Activated naive CD8-positive, alpha-beta T cell treated with anti-CD3 and anti-CD28 coated beads, Interleukin-2, amount 50 U/mL, for 16 hours (primary cell): ENCODE measurements at regions not wholly inside any gene's neighbourhood (a gene's known extent, or its start where the extent isn't known, plus 50 kb on each side); places are given as distances from the start of the nearest gene placed in this dataset.
A peak's percentile ranks its signal among the peaks of the same experiment; 100 is the strongest.
"Not testable (repeated sequence)": the region's sequence is repeated elsewhere in the genome, so short reads cannot be mapped to it uniquely, and the experiment has no call there.

Experiments
- DNase-seq: peaks from one replicate; pipeline ENCODE4 v3.0.0-alpha.2; 2020; ENCODE audit warnings: low read depth, low spot score

DNA sequence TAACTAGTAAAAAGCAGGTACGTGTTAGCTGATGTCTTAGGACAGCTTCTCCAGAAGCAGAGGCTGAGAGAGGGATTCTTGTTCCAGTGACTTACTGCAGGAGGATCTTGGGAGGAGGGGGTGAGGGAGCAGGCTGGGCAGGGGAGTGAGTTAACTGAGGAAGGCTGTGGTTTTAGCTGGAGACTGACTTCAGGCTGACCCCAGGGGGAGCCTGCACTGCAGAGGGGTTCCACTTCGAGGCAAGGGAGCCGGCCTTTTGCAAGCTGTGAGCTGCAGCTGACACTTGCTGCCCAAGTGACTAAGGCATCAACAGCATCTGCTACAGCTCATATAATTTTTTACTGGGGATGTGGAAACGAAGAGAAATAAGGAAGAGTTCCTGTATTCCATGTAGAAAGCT is 50.4 kb upstream of the SOD1 start:
- DNase-seq = no peak

GRCh38 chr21:31607791-31608190 is 51.7 kb upstream of the SOD1 start:
- no peak for DNase-seq

DNA sequence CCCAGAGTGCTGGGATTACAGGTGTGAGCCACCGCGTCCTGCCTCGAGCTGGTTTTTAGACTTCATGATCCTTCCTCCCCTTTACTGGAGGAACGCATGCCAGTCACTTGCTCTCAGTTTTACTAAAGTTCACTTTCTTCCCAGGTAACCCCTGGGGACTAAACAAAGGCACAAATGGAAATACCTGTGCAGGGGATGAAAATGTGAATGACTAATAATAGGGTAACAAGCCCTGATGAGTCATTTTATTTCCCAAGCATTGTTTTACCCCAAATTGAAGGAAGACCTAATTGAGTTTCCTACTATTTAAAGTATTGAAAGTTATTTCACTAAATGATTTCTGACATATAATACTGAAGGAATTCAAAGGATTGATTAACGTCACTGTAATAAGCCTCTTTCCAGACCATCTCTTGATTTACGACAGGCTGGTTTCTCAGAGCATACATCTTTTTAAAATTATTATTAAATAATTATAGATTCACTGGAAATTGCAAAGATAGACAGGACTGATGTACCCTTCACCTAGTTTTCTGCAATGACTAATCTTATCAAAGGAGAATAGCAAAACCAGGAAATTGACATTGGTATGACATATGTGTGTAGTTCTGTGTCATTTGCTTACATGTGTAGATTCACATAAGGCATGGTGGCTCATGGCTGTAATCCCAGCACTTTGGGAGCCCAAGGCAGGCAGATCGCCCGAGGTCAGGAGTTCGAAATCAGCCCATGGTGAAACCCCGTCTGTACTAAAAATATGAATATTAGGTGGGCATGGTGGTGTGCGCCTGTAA is 53.2 kb upstream of the SOD1 start:
- DNase-seq = no peak

DNA sequence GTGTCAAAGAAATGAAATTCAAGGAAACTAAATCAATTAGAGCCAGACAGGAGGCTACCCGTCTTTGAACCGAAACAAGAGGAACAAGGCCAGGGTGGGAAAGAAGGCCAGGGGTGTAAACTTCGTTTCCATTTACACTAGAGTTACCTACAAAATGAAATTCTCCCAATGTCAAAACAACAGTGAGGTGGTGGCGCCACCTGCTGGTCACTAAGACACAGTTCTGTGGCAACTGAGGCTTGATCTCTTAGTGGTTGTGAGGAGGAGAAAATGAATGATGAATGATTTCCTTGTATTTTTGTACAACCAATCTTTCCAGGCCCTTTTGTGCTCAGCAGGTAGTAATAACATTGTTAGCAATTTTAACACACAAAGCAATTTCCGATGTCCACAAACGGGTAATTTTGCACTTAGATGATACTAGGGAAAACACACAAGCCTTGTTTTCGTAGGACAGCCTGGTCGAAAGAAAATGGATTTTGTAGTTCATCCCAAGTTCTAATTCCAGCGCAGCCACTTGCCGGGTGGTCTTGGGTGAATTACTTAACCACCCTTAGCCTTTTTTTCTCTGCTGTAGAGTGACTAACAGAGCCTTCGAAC is 54.8 kb upstream of the SOD1 start:
- DNase-seq = peak; percentile 14

- DNase-seq = no peak
Observed at GRCh38 chr21:31599563-31599962, 59.9 kb upstream of the SOD1 start.

- DNase-seq = no peak
Observed at GRCh38 chr21:31599013-31599412, 60.5 kb upstream of the SOD1 start.

DNA sequence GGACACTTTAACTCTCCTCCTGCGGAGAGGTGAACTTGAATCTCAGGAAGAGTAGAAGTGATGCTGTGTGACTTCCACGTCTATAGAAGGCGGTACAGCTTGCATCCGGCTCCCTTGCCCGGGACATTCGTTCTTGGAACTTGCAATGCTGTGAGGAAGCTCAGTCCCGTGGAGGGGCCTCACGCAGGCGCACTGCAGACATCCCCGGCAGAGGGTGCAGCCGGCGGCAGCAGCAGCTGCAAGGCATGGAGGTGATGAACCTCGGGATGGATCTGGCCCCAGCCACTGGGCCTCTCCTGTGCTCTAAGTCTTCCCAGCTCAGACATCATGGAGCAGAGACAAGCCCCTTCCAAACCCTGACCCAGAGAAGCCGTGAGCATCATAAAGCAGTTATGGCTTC is 61.8 kb upstream of the SOD1 start:
- no peak for DNase-seq

GRCh38 chr21:31596055-31596454 is 63.4 kb upstream of the SOD1 start:
- no peak for DNase-seq

DNA sequence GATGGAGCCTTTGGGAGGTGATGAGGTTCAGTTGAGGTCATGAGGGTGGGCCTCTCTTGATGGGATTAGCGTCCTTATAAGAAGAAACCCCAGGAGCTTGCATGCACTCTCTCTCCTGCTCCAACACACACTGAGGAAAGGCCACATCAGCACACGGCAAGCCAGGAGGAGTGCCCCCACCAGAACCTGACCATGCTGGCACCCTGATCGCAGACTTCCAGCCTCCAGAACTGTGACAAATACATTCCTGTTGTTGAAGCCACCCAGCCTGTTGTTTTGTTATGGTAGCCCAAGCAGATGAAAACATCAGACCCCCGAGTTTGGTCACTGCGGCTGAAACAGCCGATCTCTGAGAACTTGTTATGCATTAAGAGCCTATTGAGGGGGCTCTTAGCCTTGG is 64.8 kb upstream of the SOD1 start:
- no peak for DNase-seq

DNA sequence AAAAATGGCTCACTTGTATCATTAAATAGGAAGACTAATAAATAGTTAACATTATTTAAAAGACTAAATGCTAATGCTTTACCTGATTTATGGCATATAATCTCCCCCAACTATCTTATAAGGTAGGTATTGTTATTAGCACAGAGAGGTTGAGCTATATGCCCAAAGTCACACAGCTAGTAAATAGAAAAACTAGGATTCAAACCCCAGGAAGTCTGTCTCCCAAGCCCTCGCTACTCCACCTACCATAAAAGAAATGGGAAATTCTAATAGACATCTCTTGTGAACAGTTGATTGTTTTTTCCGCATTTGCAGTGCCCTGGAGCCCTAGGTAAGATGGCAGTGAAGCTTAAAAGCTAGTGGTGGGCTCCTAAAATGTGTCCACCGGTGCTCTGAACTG is 65.2 kb upstream of the SOD1 start:
- DNase-seq = no peak

GRCh38 chr21:31592963-31593560 is 66.4 kb upstream of the SOD1 start:
- no peak for DNase-seq

- no peak for DNase-seq
Observed at GRCh38 chr21:31592516-31592915, 67.0 kb upstream of the SOD1 start.

DNA sequence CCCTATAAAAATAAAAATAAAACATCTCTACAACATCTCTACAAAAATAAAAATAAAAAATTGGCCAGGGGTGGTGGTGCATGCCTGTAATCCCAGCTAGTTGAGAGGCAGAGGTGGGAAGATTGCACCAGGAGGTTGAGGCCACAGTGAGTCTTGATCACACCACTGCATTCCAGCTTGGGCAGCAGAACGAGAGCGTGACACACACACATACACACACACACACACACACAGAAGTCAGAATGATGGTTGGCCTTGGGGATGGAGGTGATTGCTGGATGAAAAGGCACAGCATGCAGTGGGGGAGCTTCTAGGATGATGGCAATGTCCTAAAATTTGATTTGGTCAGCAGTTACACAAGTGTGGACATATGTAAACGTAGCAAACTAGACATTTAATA is 69.7 kb upstream of the SOD1 start:
- DNase-seq = no peak

GRCh38 chr21:31586118-31586517 is 73.4 kb upstream of the SOD1 start:
- no peak for DNase-seq

DNA sequence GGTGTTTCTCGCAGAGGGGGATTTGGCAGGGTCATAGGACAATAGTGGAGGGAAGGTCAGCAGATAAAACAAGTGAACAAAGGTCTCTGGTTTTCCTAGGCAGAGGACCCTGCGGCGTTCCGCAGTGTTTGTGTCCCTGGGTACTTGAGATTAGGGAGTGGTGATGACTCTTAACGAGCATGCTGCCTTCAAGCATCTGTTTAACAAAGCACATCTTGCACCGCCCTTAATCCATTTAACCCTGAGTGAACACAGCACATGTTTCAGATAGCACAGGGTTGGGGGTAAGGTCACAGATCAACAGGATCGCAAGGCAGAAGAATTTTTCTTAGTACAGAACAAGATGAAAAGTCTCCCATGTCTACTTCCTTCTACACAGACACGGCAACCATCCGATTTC is 75.6 kb upstream of the SOD1 start:
- DNase-seq = not testable (repeated sequence)

DNA sequence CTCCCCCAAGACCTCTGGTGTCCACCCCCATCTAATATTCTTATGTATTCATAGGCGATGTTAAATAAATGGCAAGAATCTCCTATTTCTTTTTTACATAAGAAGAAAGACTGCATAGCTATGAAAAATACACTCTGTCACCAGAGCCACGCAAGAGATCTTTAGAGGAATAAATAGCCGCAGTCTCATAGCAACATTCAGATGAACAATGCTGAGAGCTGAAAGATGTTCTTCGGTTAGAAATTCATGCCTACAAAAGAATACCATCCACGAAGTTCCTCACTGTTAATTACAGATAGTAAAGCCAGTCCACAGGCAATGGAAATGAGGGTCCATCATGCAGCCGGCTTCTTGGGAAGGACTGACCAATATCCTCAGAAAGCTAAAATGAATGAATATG is 76.0 kb upstream of the SOD1 start:
- DNase-seq = no peak

GRCh38 chr21:31580866-31581276 is 78.6 kb upstream of the SOD1 start:
- DNase-seq = peak; percentile 55

DNA sequence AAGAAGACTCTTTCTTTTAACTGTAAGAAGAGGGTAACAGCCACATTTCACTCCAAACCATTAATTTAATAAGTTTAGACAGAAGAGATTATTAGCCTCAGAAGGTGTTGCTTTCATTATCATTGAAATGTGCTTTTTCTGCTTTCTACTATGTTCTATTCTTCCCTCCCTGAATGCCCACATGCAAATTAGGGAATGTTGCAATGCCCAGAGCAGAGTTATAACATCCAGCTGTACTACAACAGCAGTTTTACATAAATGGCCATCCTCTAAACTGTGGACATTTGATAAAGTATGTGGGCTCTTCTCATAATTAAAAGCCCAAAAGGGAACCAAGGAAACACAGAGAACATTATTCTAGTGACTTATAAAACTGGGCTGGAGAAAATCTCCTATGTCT is 82.2 kb upstream of the SOD1 start:
- no peak for DNase-seq

DNA sequence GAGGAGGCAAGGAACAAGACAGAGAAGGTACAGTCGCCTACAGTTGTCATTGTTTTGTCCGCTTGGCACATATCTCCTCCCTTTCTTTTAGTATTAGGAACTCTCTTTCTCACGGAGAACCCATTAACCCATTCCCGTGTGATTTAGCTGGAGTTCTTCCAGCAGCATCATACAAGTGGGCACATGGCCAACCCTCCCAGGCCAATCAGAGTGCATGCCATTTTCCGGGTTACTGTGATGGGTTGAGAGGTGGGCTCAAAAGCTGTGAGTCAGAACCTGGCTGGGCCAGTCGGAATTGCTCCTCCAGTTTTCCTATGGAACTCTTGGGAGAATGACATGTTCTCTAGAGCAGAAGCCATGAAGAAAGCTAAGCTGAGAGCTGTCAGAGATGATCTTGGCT is 83.1 kb upstream of the SOD1 start:
- DNase-seq = no peak

- no peak for DNase-seq
Observed at GRCh38 chr21:31573217-31573616, 86.3 kb upstream of the SOD1 start.

DNA sequence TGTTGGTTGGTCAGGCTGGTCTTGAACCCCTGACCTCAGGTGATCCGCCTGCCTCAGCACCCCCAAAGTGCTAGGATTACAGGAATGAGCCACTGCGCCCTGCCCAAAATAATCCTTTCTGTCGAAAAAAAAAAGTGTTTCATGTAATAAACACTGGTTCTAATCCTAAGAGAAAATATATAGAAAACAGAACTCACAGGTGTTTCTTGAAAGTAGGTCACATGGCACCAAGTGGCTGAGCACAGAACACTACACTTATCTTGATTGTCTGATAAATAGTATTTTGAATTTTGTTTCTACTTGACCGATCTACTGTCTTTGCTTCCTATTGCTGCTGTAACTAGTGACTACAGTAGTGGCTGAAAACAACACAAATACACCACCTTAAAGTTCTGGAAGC is 87.6 kb upstream of the SOD1 start:
- DNase-seq = no peak

DNA sequence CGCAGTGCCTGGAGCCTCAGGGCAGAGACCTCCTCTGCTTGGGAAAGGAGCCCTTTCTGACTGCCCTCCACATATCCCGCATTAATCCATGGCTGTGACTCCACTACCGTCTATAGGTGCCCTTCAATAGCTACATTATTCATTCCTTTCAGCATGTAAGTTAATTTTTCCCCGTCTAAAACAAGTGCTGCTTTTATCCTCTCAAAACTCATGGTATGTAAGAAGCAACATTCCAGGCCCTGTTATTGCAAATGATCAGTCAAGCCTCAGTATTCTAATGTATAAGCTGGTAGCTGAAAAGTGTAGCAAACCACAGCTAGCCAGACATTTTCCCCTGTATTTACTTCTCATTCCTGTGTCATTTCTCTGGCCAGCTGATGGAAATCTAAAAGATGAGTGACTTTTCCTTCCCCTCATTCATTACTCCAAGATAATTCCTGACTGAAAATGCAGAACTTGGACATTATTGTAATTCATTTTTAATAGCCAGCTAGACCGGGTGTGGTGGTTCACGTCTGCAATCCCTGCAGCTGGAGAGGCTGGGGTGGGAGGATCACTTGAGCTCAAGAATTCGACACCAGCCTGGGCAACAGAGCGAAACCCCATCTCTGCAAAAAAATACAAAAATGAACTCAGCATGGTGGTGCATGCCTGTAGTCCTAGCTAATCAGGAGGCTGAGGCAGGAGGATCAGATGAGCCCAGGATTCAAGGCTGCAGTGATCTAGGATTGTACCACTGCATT is 88.5 kb upstream of the SOD1 start:
- DNase-seq = no peak

- no peak for DNase-seq
Observed at GRCh38 chr21:31566611-31567010, 92.9 kb upstream of the SOD1 start.
